K562 (cell line): ENCODE measurements at regions not wholly inside any gene's neighbourhood (a gene's known extent, or its start where the extent isn't known, plus 50 kb on each side); places are given as distances from the start of the nearest gene placed in this dataset.
A peak's percentile ranks its signal among the peaks of the same experiment; 100 is the strongest.

Experiments
- DIDO1 ChIP-seq: fragments of 450-650 bp; IDR thresholded peaks from 2 replicates; pipeline ENCODE4 v1.6.1; 2016; ENCODE audit warnings: low read depth, missing biosample characterization, missing genetic modification characterization
- JUN ChIP-seq, 2 experiments: sonication (generic) in 1 of 2; formaldehyde crosslinking in 1 of 2; IDR thresholded peaks; 2 replicates each; pipeline versions ENCODE4 v1.6.1 to v1.8.0; 2012 to 2022; ENCODE audit warnings: borderline replicate concordance in 2 of 2, mild to moderate bottlenecking in 2 of 2, improper control_type of control experiment in 1 of 2, low read depth in 1 of 2, low read length in 1 of 2, missing genetic modification reagents in 1 of 2
- MAX ChIP-seq: sonication (generic); formaldehyde crosslinking; IDR thresholded peaks from 2 replicates; pipeline ENCODE4 v1.9.0; 2022; ENCODE audit warnings: mild to moderate bottlenecking, missing genetic modification reagents
- NBN ChIP-seq: fragments of 450-650 bp; IDR thresholded peaks from 2 replicates; pipeline ENCODE4 v1.6.1; 2016; ENCODE audit warnings: low read depth, mild to moderate bottlenecking
- REST ChIP-seq, 2 experiments: fragments of 450-650 bp; formaldehyde crosslinking in 1 of 2; IDR thresholded peaks; 2 replicates each; pipeline versions ENCODE4 v1.4.0 to v1.6.1; 2014 to 2020; ENCODE audit warnings: mild to moderate bottlenecking in 2 of 2, borderline replicate concordance in 1 of 2, low read depth in 1 of 2
- THRA ChIP-seq: fragments of 450-650 bp; IDR thresholded peaks from 2 replicates; pipeline ENCODE4 v1.6.1; 2017; ENCODE audit warnings: mild to moderate bottlenecking, moderate library complexity
- U2AF1 ChIP-seq: fragments of 200-400 bp; formaldehyde crosslinking; optimal IDR thresholded peaks from 2 replicates; pipeline ENCODE3; 2017; ENCODE audit warnings: mild to moderate bottlenecking, low read depth, low read length, moderate library complexity
- ZMIZ1 ChIP-seq, 2 experiments: fragments of 150-350 bp in 1 of 2; IDR thresholded peaks; 2 replicates each; pipeline ENCODE4 v1.6.1; 2012 to 2016; ENCODE audit warnings: low read depth in 2 of 2, low read length in 2 of 2, mild to moderate bottlenecking in 1 of 2, moderate library complexity in 1 of 2
- TF ChIP-seq, protein P1 (sequence below), 3 experiments: IDR thresholded peaks in 2 of 3; conservative IDR thresholded peaks in 1 of 3; 2 replicates each; pipeline ENCODE4 v1.5.1; 2011 to 2012; ENCODE audit warnings: low read length in 3 of 3, mild to moderate bottlenecking in 3 of 3, control low read depth in 2 of 3, improper control_type of control experiment in 1 of 3, inconsistent platforms in 1 of 3, low read depth in 1 of 3, mixed read lengths in 1 of 3, moderate library complexity in 1 of 3; ENCODE audit not compliant: insufficient read depth in 2 of 3

- TF ChIP-seq MAX (CRISPR knock-in tag) (no peak), U2AF1 (no peak), NBN (no peak), THRA (no peak), REST (IDR thresholded peaks at IDR 0.05; ENCODE audit: borderline replicate concordance) (peak; percentile 51; the same call in 1 of the 2 replicates), REST (CRISPR knock-in tag; IDR thresholded peaks at IDR 0.05; ENCODE audit: low read depth) (no peak), JUN (IDR thresholded peaks at IDR 0.05; ENCODE audit: borderline replicate concordance, low read depth, low read length) (no peak), JUN (CRISPR knock-in tag; IDR thresholded peaks at IDR 0.05; ENCODE audit: borderline replicate concordance) (no peak), DIDO1 (tag) (no peak), ZMIZ1 (IDR thresholded peaks at IDR 0.05; ENCODE audit: low read depth in 2 of 2, low read length in 2 of 2) (no peak)
- TF ChIP-seq, protein P1, sequence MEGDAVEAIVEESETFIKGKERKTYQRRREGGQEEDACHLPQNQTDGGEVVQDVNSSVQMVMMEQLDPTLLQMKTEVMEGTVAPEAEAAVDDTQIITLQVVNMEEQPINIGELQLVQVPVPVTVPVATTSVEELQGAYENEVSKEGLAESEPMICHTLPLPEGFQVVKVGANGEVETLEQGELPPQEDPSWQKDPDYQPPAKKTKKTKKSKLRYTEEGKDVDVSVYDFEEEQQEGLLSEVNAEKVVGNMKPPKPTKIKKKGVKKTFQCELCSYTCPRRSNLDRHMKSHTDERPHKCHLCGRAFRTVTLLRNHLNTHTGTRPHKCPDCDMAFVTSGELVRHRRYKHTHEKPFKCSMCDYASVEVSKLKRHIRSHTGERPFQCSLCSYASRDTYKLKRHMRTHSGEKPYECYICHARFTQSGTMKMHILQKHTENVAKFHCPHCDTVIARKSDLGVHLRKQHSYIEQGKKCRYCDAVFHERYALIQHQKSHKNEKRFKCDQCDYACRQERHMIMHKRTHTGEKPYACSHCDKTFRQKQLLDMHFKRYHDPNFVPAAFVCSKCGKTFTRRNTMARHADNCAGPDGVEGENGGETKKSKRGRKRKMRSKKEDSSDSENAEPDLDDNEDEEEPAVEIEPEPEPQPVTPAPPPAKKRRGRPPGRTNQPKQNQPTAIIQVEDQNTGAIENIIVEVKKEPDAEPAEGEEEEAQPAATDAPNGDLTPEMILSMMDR (IDR thresholded peaks at IDR 0.05 in 2 of 3, conservative IDR thresholded peaks at IDR 0.05 in 1 of 3; ENCODE audit: insufficient read depth in 2 of 3, low read depth in 1 of 3, low read length in 3 of 3) = peak; percentile 36 to 63 (median 62)
Observed at GRCh38 chr1:219724440-219724839, 111.5 kb upstream of the ZC3H11B start (continued).
